ENCODE measurements at regions not wholly inside any gene's neighbourhood (a gene's known extent, or its start where the extent isn't known, plus 50 kb on each side); places are given as distances from the start of the nearest gene placed in this dataset.

DNA sequence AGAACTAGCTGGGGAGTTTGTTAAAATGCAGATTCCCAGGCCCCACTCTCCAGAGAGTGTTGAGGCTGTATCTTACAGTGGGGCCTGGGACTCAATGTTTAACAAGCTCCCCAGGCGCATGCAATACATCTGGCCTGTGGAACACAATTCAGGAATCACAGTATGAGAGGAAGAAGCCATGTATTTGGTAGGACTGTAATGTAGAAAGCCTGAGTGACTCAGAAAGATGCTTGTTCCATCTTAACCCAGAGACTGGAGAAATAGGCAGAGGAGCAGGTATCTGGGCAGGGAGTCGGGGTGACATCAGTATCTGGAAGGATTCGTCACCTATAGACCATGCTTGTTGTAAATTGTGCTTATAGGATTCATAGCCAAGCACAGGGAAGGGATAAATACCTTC is 90.5 kb downstream of the UNC5CL start:
- no peak for TF ChIP-seq CTCF (conservative IDR thresholded peaks at IDR 0.05; ENCODE audit: low read depth)
- DNase-seq (ENCODE audit: low spot score), result no peak
- CTCF ChIA-PET, result no interaction called here
- no peak overlapping the region for H3K27ac ChIP-seq
- POLR2A ChIA-PET (ENCODE audit: low non-redundant PET), result no interaction called here

- ChIA-PET CTCF (interaction anchor here (0.5 to 0.7 kb wide), 3 partner anchors 145 to 421 kb away, joined by 3 to 8 read pairs (median 4); no protein-coding TSS in a partner anchor), POLR2A (ENCODE audit: low non-redundant PET) (no interaction called here)
- peak; percentile 28 for DNase-seq (ENCODE audit: low spot score)
Measured at GRCh38 chr6:40947876-40948526, 91.0 kb downstream of the UNC5CL start.

GRCh38 chr6:40946738-40947301 is 92.2 kb downstream of the UNC5CL start:
- no peak for DNase-seq (ENCODE audit: low spot score)
- no peak for TF ChIP-seq CTCF (conservative IDR thresholded peaks at IDR 0.05; ENCODE audit: low read depth)
- H3K27ac ChIP-seq, result no peak overlapping the region
- POLR2A ChIA-PET (ENCODE audit: low non-redundant PET), result no interaction called here
- CTCF ChIA-PET, result no interaction called here

More at GRCh38 chr6:40947876-40948526, 91.0 kb downstream of the UNC5CL start:
- no peak overlapping the region for H3K27ac ChIP-seq
- no peak for TF ChIP-seq CTCF (conservative IDR thresholded peaks at IDR 0.05; ENCODE audit: low read depth)

DNA sequence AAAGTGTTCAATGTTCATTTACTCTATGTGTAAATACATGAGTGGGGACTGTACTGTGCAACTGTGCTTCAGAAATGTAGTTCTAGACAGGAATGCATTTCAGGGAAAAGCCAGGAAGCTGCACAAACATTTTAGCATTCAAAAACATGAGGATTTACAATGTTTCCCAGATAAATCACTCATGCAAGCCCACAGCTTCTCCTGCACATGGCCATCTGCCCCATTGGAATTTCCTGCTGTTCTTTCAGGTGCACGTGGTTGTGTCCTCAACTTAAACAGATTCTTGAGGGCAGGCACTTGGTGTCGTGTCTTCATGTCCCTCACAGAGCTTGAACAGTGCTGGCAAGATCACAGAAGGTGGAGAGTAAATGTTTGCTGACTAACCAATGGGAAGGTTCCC is 101.5 kb downstream of the UNC5CL start:
- POLR2A ChIA-PET (ENCODE audit: low non-redundant PET), result no interaction called here
- no peak for TF ChIP-seq CTCF (conservative IDR thresholded peaks at IDR 0.05; ENCODE audit: low read depth)
- CTCF ChIA-PET, result no interaction called here
- DNase-seq (ENCODE audit: low spot score), result no peak
- H3K27ac ChIP-seq, result no peak overlapping the region

GRCh38 chr6:40936818-40937251 is 102.2 kb downstream of the UNC5CL start:
- DNase-seq (ENCODE audit: low spot score), result peak; percentile 64
- ChIA-PET CTCF (no interaction called here), POLR2A (ENCODE audit: low non-redundant PET) (no interaction called here)
- H3K27ac ChIP-seq, result no peak overlapping the region
- no peak for TF ChIP-seq CTCF (conservative IDR thresholded peaks at IDR 0.05; ENCODE audit: low read depth)

- TF ChIP-seq CTCF (conservative IDR thresholded peaks at IDR 0.05; ENCODE audit: low read depth), result no peak
- DNase-seq (ENCODE audit: low spot score), result no peak
- H3K27ac ChIP-seq, result no peak overlapping the region
- ChIA-PET CTCF (interaction anchor here (1.0 kb wide), 1 partner anchor 12 kb away, joined by 3 read pairs; no protein-coding TSS in a partner anchor), POLR2A (ENCODE audit: low non-redundant PET) (no interaction called here)
Measured at GRCh38 chr6:40933864-40934263, 105.2 kb downstream of the UNC5CL start.
